Lower leg skin (tissue), 3 donors: ENCODE measurements at regions not wholly inside any gene's neighbourhood (a gene's known extent, or its start where the extent isn't known, plus 50 kb on each side); places are given as distances from the start of the nearest gene placed in this dataset.

ENCODE experiments used
- POLR2A ChIP-seq, 2 donors: fragments of 450-650 bp; IDR thresholded peaks; one replicate each; pipeline ENCODE4 v1.6.1; 2016 to 2017; ENCODE audit warnings: antibody characterized with exemption in 2 of 2, mild to moderate bottlenecking in 1 of 2, moderate library complexity in 1 of 2
- TF ChIP-seq, protein P1 (sequence below), 3 donors: fragments of 450-650 bp; IDR thresholded peaks; one replicate each; pipeline ENCODE4 v1.5.1; 2016; ENCODE audit warnings: antibody characterized with exemption in 3 of 3, mild to moderate bottlenecking in 3 of 3, moderate library complexity in 2 of 3

- TF ChIP-seq, protein P1, sequence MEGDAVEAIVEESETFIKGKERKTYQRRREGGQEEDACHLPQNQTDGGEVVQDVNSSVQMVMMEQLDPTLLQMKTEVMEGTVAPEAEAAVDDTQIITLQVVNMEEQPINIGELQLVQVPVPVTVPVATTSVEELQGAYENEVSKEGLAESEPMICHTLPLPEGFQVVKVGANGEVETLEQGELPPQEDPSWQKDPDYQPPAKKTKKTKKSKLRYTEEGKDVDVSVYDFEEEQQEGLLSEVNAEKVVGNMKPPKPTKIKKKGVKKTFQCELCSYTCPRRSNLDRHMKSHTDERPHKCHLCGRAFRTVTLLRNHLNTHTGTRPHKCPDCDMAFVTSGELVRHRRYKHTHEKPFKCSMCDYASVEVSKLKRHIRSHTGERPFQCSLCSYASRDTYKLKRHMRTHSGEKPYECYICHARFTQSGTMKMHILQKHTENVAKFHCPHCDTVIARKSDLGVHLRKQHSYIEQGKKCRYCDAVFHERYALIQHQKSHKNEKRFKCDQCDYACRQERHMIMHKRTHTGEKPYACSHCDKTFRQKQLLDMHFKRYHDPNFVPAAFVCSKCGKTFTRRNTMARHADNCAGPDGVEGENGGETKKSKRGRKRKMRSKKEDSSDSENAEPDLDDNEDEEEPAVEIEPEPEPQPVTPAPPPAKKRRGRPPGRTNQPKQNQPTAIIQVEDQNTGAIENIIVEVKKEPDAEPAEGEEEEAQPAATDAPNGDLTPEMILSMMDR (IDR thresholded peaks at IDR 0.05), result no peak
- TF ChIP-seq POLR2A (IDR thresholded peaks at IDR 0.05), result no peak
Observed at GRCh38 chr12:75945581-75945980, 86.0 kb downstream of the PHLDA1 start.
